KMS-11 (cell line): ENCODE measurements at regions not wholly inside any gene's neighbourhood (a gene's known extent, or its start where the extent isn't known, plus 50 kb on each side); places are given as distances from the start of the nearest gene placed in this dataset.
"Not testable (repeated sequence)": the region's sequence is repeated elsewhere in the genome, so short reads cannot be mapped to it uniquely, and the experiment has no call there.

Experiments
- H2AFZ ChIP-seq: fragments of 200-600 bp; sonication (generic); 2 replicates; pipeline ENCODE4 v1.6.1; 2016; ENCODE audit warnings: antibody characterized with exemption, mixed run types, low read depth
- H3K27ac ChIP-seq: fragments of 200-600 bp; sonication (generic); 2 replicates; pipeline ENCODE4 v1.6.1; 2016; ENCODE audit warnings: mild to moderate bottlenecking, mixed run types
- H3K27me3 ChIP-seq: fragments of 200-600 bp; sonication (generic); 2 replicates; pipeline ENCODE4 v1.6.1; 2017; ENCODE audit warnings: mild to moderate bottlenecking, low read depth, mixed run types, moderate library complexity; ENCODE audit not compliant: insufficient read depth
- H3K36me3 ChIP-seq: fragments of 200-600 bp; sonication (generic); 2 replicates; pipeline ENCODE4 v1.6.1; 2017; ENCODE audit warnings: mild to moderate bottlenecking, mixed run types; ENCODE audit not compliant: insufficient read depth
- H3K4me1 ChIP-seq: fragments of 200-600 bp; sonication (generic); 2 replicates; pipeline ENCODE4 v1.6.1; 2016; ENCODE audit warnings: mild to moderate bottlenecking, low read depth, mixed run types; ENCODE audit not compliant: poor library complexity, severe bottlenecking
- H3K4me2 ChIP-seq: fragments of 200-600 bp; sonication (generic); 2 replicates; pipeline ENCODE4 v1.7.0; 2016; ENCODE audit warnings: mild to moderate bottlenecking, mixed run types
- H3K4me3 ChIP-seq: fragments of 200-600 bp; sonication (generic); IDR thresholded peaks from 2 replicates; pipeline ENCODE4 v1.6.1; 2017; ENCODE audit warnings: low read depth, low read length, mixed read lengths; ENCODE audit not compliant: insufficient read depth
- H3K79me2 ChIP-seq: fragments of 200-600 bp; sonication (generic); 2 replicates; pipeline ENCODE4 v1.6.1; 2016; ENCODE audit warnings: low read depth, mixed run types; ENCODE audit not compliant: insufficient read depth
- H3K9ac ChIP-seq: fragments of 200-600 bp; sonication (generic); 2 replicates; pipeline ENCODE4 v1.6.1; 2016; ENCODE audit warnings: mild to moderate bottlenecking, mixed run types
- H4K20me1 ChIP-seq: fragments of 200-600 bp; sonication (generic); 2 replicates; pipeline ENCODE4 v1.6.1; 2016; ENCODE audit warnings: mild to moderate bottlenecking, mixed run types; ENCODE audit not compliant: insufficient read depth
- CTCF ChIP-seq: fragments of 200-600 bp; sonication (generic); conservative IDR thresholded peaks from 2 replicates; pipeline ENCODE4 v1.6.1; 2017; ENCODE audit warnings: low read depth, mild to moderate bottlenecking, antibody characterized with exemption, low read length, moderate library complexity, mixed read lengths

- Histone ChIP-seq H3K36me3 (no peaks in the 10 kb centered on the region), H2AFZ (no peak overlapping the region), H3K27me3 (no peaks in the 10 kb centered on the region; the same call in 1 of the 2 replicates), H3K4me1 (no peaks in the 10 kb centered on the region), H3K79me2 (no peaks in the 10 kb centered on the region), H3K9ac (no peak overlapping the region), H3K4me2 (no peak overlapping the region), H3K27ac (no peak overlapping the region), H4K20me1 (no peaks in the 10 kb centered on the region), H3K4me3 (no peak overlapping the region)
- no peak for TF ChIP-seq CTCF
Measured at GRCh38 chr5:112555691-112556090, 136.6 kb upstream of the EPB41L4A start.

- H3K27ac ChIP-seq, H4K20me1 ChIP-seq, H2AFZ ChIP-seq: not testable (repeated sequence)
Measured at GRCh38 chr5:112559501-112559900, 140.4 kb upstream of the EPB41L4A start.

GRCh38 chr5:112560371-112560770 is 141.3 kb upstream of the EPB41L4A start:
- Histone ChIP-seq H3K4me2 (no peak overlapping the region), H3K79me2 (no peaks in the 10 kb centered on the region), H3K9ac (no peak overlapping the region), H4K20me1 (no peaks in the 10 kb centered on the region), H2AFZ (no peak overlapping the region), H3K27ac (no peak overlapping the region), H3K36me3 (no peaks in the 10 kb centered on the region), H3K27me3 (no peaks in the 10 kb centered on the region), H3K4me1 (no peaks in the 10 kb centered on the region), H3K4me3 (no peak overlapping the region)
- no peak for TF ChIP-seq CTCF

More at GRCh38 chr5:112559501-112559900, 140.4 kb upstream of the EPB41L4A start:
- H3K79me2 ChIP-seq, H3K4me1 ChIP-seq, H3K4me3 ChIP-seq, H3K4me2 ChIP-seq, H3K27me3 ChIP-seq, H3K36me3 ChIP-seq, H3K9ac ChIP-seq: not testable (repeated sequence)

- H3K36me3 ChIP-seq = no peaks in the 10 kb centered on the region
- H3K4me1 ChIP-seq = no peaks in the 10 kb centered on the region
- H3K4me3 ChIP-seq = no peak overlapping the region
- no peak overlapping the region for H2AFZ ChIP-seq
- no peaks in the 10 kb centered on the region for H3K27me3 ChIP-seq
- no peaks in the 10 kb centered on the region for H3K79me2 ChIP-seq
- TF ChIP-seq CTCF = no peak
- H3K4me2 ChIP-seq = no peak overlapping the region
- H3K9ac ChIP-seq = no peak overlapping the region
- H4K20me1 ChIP-seq = no peaks in the 10 kb centered on the region
- no peak overlapping the region for H3K27ac ChIP-seq
Measured at GRCh38 chr5:112563169-112563826, 144.2 kb upstream of the EPB41L4A start.

- Histone ChIP-seq H3K9ac (no peak overlapping the region), H3K27me3 (no peaks in the 10 kb centered on the region), H3K27ac (no peak overlapping the region), H3K79me2 (no peaks in the 10 kb centered on the region), H3K4me1 (no peaks in the 10 kb centered on the region), H3K36me3 (no peaks in the 10 kb centered on the region), H4K20me1 (no peaks in the 10 kb centered on the region), H2AFZ (no peak overlapping the region), H3K4me3 (no peak overlapping the region), H3K4me2 (no peak overlapping the region)
- TF ChIP-seq CTCF = no peak
Measured at GRCh38 chr5:112566251-112566650, 147.2 kb upstream of the EPB41L4A start.
